PC-9 (cell line): ENCODE measurements at regions not wholly inside any gene's neighbourhood (a gene's known extent, or its start where the extent isn't known, plus 50 kb on each side); places are given as distances from the start of the nearest gene placed in this dataset.

ENCODE experiments used
- BruUV-seq: library from RNA; stranded (reverse); fragments of 400-500 nt; replicated peaks from 2 replicates; lab custom pipeline; 2021; lab: Mats Ljungman, UMichigan
- CTCF ChIA-PET: fragments of 300-600 bp; sonication (Branson Sonifier 250); formaldehyde crosslinking; loops from one replicate; lab custom pipeline; 2022; ENCODE audit warnings: antibody characterized with exemption; lab: Charles Lee
- POLR2A ChIA-PET: fragments of 300-600 bp; sonication (Branson Sonifier 250); formaldehyde crosslinking; loops from one replicate; lab custom pipeline; 2022; ENCODE audit warnings: antibody characterized with exemption; ENCODE audit not compliant: unreplicated experiment; lab: Charles Lee
- DNase-seq, 2 experiments: peaks; one replicate each; pipeline versions ENCODE4 v3.0.0 to v3.0.0-alpha.2; 2015 to 2022; ENCODE audit warnings: mixed read lengths in 1 of 2
- H2AFZ ChIP-seq: fragments of 200-600 bp; sonication (generic); 2 replicates; pipeline ENCODE4 v1.8.1; 2017; ENCODE audit warnings: antibody characterized with exemption
- H3F3A ChIP-seq: fragments of 200-600 bp; sonication (generic); 2 replicates; pipeline ENCODE4 v1.8.1; 2017; ENCODE audit warnings: antibody characterized with exemption, mild to moderate bottlenecking, low read depth; ENCODE audit not compliant: insufficient read depth
- H3K27ac ChIP-seq: fragments of 200-600 bp; sonication (generic); 2 replicates; pipeline ENCODE4 v1.6.1; 2016; ENCODE audit warnings: mixed run types
- H3K27me3 ChIP-seq: fragments of 200-600 bp; sonication (generic); 2 replicates; pipeline ENCODE4 v1.6.1; 2016; ENCODE audit warnings: low read depth, mixed run types; ENCODE audit not compliant: insufficient read depth
- H3K36me3 ChIP-seq: fragments of 200-600 bp; sonication (generic); 2 replicates; pipeline ENCODE4 v1.6.1; 2016; ENCODE audit warnings: low read depth, mixed run types
- H3K4me1 ChIP-seq: fragments of 200-600 bp; sonication (generic); replicated peaks from 2 replicates; pipeline ENCODE4 v1.6.1; 2016; ENCODE audit warnings: mixed run types; ENCODE audit not compliant: insufficient read depth
- H3K4me2 ChIP-seq: fragments of 200-600 bp; sonication (generic); 2 replicates; pipeline ENCODE4 v1.6.1; 2017; ENCODE audit warnings: mixed run types
- H3K4me3 ChIP-seq: fragments of 200-600 bp; sonication (generic); 2 replicates; pipeline ENCODE4 v1.6.1; 2016; ENCODE audit warnings: mixed run types
- H3K79me2 ChIP-seq: fragments of 200-600 bp; sonication (generic); 2 replicates; pipeline ENCODE4 v1.6.1; 2017; ENCODE audit warnings: low read depth, mixed run types
- H3K9me2 ChIP-seq: fragments of 200-600 bp; sonication (generic); 2 replicates; pipeline ENCODE4 v1.8.1; 2017; ENCODE audit warnings: mild to moderate bottlenecking; ENCODE audit not compliant: insufficient read depth
- H3K9me3 ChIP-seq: fragments of 200-600 bp; sonication (generic); 2 replicates; pipeline ENCODE4 v1.8.1; 2016; ENCODE audit warnings: low read depth; ENCODE audit not compliant: insufficient read depth
- H4K20me1 ChIP-seq: fragments of 200-600 bp; sonication (generic); 2 replicates; pipeline ENCODE4 v1.8.1; 2017; ENCODE audit not compliant: insufficient read depth
- EZH2 ChIP-seq: fragments of 200-600 bp; sonication (generic); IDR thresholded peaks from 2 replicates; pipeline ENCODE4 v1.8.0; 2017; ENCODE audit warnings: antibody characterized with exemption, low read depth
- intact Hi-C: fragments of 100-400 bp; cut with micrococcal nuclease; formaldehyde crosslinking; loops from one replicate; pipeline ENCODE4 v1.10.0; 2022; ENCODE audit not compliant: unreplicated experiment
- TF ChIP-seq, protein P1 (sequence below): fragments of 200-600 bp; sonication (generic); conservative IDR thresholded peaks from 2 replicates; pipeline ENCODE4 v1.6.1; 2017; ENCODE audit warnings: mixed run types, antibody characterized with exemption, mild to moderate bottlenecking, moderate library complexity

DNA sequence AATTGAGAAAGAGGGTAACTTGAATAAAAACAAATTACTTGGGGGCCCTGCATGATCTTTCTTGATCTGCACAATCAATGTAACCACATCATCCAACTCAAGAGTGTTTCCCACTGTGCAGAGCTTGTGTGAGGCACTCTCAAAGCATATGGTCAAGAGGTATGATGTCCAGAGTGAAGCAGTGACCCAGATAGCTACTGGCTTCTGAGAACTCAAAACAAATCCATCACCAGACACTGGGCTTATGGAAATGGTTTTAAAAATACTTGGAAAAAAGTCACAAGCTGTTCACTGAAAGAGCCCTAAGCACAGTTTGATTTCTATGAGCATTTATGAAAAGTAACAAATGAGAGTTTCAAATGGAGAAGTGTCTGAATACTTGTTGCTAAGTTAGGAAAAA lies 361.0 kb downstream of the GRXCR1 start:
- Histone ChIP-seq H3K4me1 (no peaks in the 10 kb centered on the region), H4K20me1 (no peaks in the 10 kb centered on the region), H3K36me3 (no peaks in the 10 kb centered on the region), H3K9me3 (no peaks in the 10 kb centered on the region), H3K4me3 (no peak overlapping the region), H3K79me2 (no peaks in the 10 kb centered on the region), H3K27ac (no peak overlapping the region), H3K9me2 (no peaks in the 10 kb centered on the region), H3K27me3 (no peaks in the 10 kb centered on the region), H2AFZ (no peak overlapping the region), H3F3A (no peaks in the 10 kb centered on the region), H3K4me2 (no peak overlapping the region)
- no peak for DNase-seq
- intact Hi-C loops: no loop called here
- ChIA-PET CTCF (no interaction called here), POLR2A (no interaction called here)
- no TSS peak for BruUV-seq
- TF ChIP-seq, protein P1, sequence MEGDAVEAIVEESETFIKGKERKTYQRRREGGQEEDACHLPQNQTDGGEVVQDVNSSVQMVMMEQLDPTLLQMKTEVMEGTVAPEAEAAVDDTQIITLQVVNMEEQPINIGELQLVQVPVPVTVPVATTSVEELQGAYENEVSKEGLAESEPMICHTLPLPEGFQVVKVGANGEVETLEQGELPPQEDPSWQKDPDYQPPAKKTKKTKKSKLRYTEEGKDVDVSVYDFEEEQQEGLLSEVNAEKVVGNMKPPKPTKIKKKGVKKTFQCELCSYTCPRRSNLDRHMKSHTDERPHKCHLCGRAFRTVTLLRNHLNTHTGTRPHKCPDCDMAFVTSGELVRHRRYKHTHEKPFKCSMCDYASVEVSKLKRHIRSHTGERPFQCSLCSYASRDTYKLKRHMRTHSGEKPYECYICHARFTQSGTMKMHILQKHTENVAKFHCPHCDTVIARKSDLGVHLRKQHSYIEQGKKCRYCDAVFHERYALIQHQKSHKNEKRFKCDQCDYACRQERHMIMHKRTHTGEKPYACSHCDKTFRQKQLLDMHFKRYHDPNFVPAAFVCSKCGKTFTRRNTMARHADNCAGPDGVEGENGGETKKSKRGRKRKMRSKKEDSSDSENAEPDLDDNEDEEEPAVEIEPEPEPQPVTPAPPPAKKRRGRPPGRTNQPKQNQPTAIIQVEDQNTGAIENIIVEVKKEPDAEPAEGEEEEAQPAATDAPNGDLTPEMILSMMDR: no peak
- TF ChIP-seq EZH2: no peak

DNA sequence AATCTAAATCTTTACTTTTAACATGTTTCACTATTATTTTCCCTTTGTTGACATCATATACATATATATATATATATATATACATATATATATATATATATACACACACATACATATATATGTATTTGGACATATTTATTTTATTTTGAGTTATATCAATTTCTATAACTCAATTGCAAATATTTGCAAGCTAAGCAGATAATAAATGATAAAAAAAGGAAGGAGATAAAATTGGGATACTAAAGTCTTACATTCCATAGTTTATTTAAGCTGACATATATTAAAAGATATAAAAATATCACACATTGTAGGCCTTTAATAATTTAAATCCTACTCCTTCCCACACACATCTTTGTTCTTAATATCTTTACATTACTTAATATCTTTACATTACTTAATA lies 372.2 kb downstream of the GRXCR1 start:
- intact Hi-C loops: no loop called here
- TF ChIP-seq, protein P1: no peak
- TF ChIP-seq EZH2: no peak

DNA sequence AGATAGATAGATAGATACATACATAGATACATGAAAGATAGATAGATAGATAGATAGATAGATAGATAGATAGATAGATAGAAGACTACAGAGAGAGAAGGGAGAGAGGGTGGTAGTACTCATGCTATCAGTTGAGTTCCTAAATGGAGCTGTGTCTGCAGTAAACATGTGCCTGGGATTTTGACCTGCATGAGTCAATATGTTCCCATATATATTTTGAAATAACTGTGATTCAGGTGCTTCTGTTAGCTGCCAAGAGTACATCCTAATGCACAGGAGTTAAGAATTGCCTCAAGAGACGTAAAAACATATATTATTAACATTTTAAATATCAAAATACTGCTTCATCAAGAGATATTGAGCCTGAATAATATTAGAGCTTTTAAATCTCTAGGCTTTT lies 379.4 kb downstream of the GRXCR1 start:
- intact Hi-C loops: no loop called here
- H3K4me3 ChIP-seq: no peak overlapping the region
- no peaks in the 10 kb centered on the region for H3K36me3 ChIP-seq
- no peaks in the 10 kb centered on the region; the same call in 1 of the 2 replicates for H3K9me2 ChIP-seq
- DNase-seq: no peak
- no peaks in the 10 kb centered on the region for H3F3A ChIP-seq
- no peaks in the 10 kb centered on the region for H3K9me3 ChIP-seq
- no peaks in the 10 kb centered on the region for H3K79me2 ChIP-seq
- peaks cover 4% of the 10 kb centered on the region; the same call in 1 of the 2 replicates for H3K27me3 ChIP-seq
- BruUV-seq: no TSS peak
- ChIA-PET CTCF (no interaction called here), POLR2A (no interaction called here)
- no peak overlapping the region for H3K4me2 ChIP-seq
- no peak overlapping the region for H3K27ac ChIP-seq
- H2AFZ ChIP-seq: no peak overlapping the region
- no peaks in the 10 kb centered on the region for H3K4me1 ChIP-seq
- H4K20me1 ChIP-seq: no peaks in the 10 kb centered on the region
- TF ChIP-seq, protein P1: no peak
- no peak for TF ChIP-seq EZH2

More for the DNA sequence above, 372.2 kb downstream of the GRXCR1 start:
- H3K4me1 ChIP-seq: no peaks in the 10 kb centered on the region
- no peaks in the 10 kb centered on the region for H3K9me2 ChIP-seq
- H3K36me3 ChIP-seq: no peaks in the 10 kb centered on the region
- H3F3A ChIP-seq: no peaks in the 10 kb centered on the region
- no peak overlapping the region for H3K4me2 ChIP-seq
- peaks cover 4% of the 10 kb centered on the region; the same call in 1 of the 2 replicates for H3K27me3 ChIP-seq
- BruUV-seq: no TSS peak
- H3K4me3 ChIP-seq: no peak overlapping the region
- CTCF ChIA-PET: no interaction called here
- no peaks in the 10 kb centered on the region for H4K20me1 ChIP-seq
- POLR2A ChIA-PET: no interaction called here
- H3K79me2 ChIP-seq: no peaks in the 10 kb centered on the region
- DNase-seq: no peak
- H3K27ac ChIP-seq: no peak overlapping the region
- no peaks in the 10 kb centered on the region for H3K9me3 ChIP-seq
- H2AFZ ChIP-seq: no peak overlapping the region
